Left lung (tissue), 4 donors: ENCODE measurements at regions not wholly inside any gene's neighbourhood (a gene's known extent, or its start where the extent isn't known, plus 50 kb on each side); places are given as distances from the start of the nearest gene placed in this dataset.
A peak's percentile ranks its signal among the peaks of the same experiment; 100 is the strongest.

Experiments
- ATAC-seq: fragments of 200-7000 bp; cut with Tn5 transposase; one replicate; pipeline ENCODE4 v1.9.1; 2020; ENCODE audit warnings: moderate library complexity
- DNase-seq, 4 donors: peaks; one replicate each; pipeline ENCODE4 v3.0.0-alpha.2; 2013 to 2020
- H3K27ac ChIP-seq, 2 donors: fragments of 200-600 bp; sonication (generic) in 1 of 2; one replicate each; pipeline versions ENCODE4 v1.5.0 to v1.8.0; 2020 to 2021
- H3K27me3 ChIP-seq, 2 donors: fragments of 200-600 bp; sonication (generic) in 1 of 2; one replicate each; pipeline versions ENCODE4 v1.5.0 to v1.8.0; 2020 to 2021
- H3K36me3 ChIP-seq, 2 donors: fragments of 200-600 bp; sonication (generic) in 1 of 2; one replicate each; pipeline versions ENCODE4 v1.5.0 to v1.8.0; 2020 to 2021
- H3K4me1 ChIP-seq, 2 donors: fragments of 200-600 bp; one replicate each; pipeline ENCODE4 v1.8.0; 2021
- H3K4me3 ChIP-seq, 2 donors: fragments of 200-600 bp; sonication (generic) in 1 of 2; one replicate each; pipeline versions ENCODE4 v1.5.0 to v1.8.0; 2020 to 2021; ENCODE audit warnings: mild to moderate bottlenecking in 1 of 2
- H3K9me3 ChIP-seq, 2 donors: fragments of 200-600 bp; sonication (generic) in 1 of 2; one replicate each; pipeline versions ENCODE4 v1.5.0 to v1.8.0; 2020 to 2021
- CTCF ChIP-seq, 2 donors: fragments of 200-600 bp; sonication (generic) in 1 of 2; IDR thresholded peaks; one replicate each; pipeline versions ENCODE4 v1.5.0 to v1.8.0; 2021; ENCODE audit warnings: antibody characterized with exemption in 2 of 2
- intact Hi-C, 2 donors: fragments of 100-400 bp; cut with DNase I; formaldehyde crosslinking; loops; one replicate each; pipeline versions ENCODE4 v1.11.2 to v1.14.2; 2022
- donor health status: DM: no; HTN: yes; CAD: no.
- donor health status: DM: no; HTN: no; CAD: no.

- H3K27me3 ChIP-seq, result no peaks in the 10 kb centered on the region
- no peaks in the 10 kb centered on the region for H3K4me1 ChIP-seq
- H3K36me3 ChIP-seq, result no peaks in the 10 kb centered on the region
- intact Hi-C loops, result no loop called here
- no peaks in the 10 kb centered on the region for H3K9me3 ChIP-seq
- H3K4me3 ChIP-seq, result no peak overlapping the region
- TF ChIP-seq CTCF (IDR thresholded peaks at IDR 0.05), result no peak
- ATAC-seq (no peak), DNase-seq (no peak)
- no peak overlapping the region for H3K27ac ChIP-seq
Measured at GRCh38 chr16:59181821-59182420, 447.8 kb upstream of the GOT2 start.

- H3K4me3 ChIP-seq, result no peak overlapping the region
- no peak for ATAC-seq
- no peak for TF ChIP-seq CTCF (IDR thresholded peaks at IDR 0.05)
- no peaks in the 10 kb centered on the region for H3K36me3 ChIP-seq
- DNase-seq, result no peak
- no peaks in the 10 kb centered on the region for H3K4me1 ChIP-seq
- intact Hi-C loops, result no loop called here
- H3K27ac ChIP-seq, result no peak overlapping the region
- no peaks in the 10 kb centered on the region for H3K27me3 ChIP-seq
- no peaks in the 10 kb centered on the region for H3K9me3 ChIP-seq
Measured at GRCh38 chr16:59180083-59180476, 446.0 kb upstream of the GOT2 start.

GRCh38 chr16:59179446-59180082 lies 445.4 kb upstream of the GOT2 start:
- TF ChIP-seq CTCF (IDR thresholded peaks at IDR 0.05), result no peak
- ATAC-seq (no peak), DNase-seq (no peak)
- intact Hi-C loops, result no loop called here
- Histone ChIP-seq H3K4me1 (no peaks in the 10 kb centered on the region), H3K27me3 (no peaks in the 10 kb centered on the region), H3K4me3 (no peak overlapping the region), H3K9me3 (no peaks in the 10 kb centered on the region), H3K36me3 (no peaks in the 10 kb centered on the region), H3K27ac (no peak overlapping the region)

- H3K9me3 ChIP-seq, result no peaks in the 10 kb centered on the region
- H3K4me1 ChIP-seq, result no peaks in the 10 kb centered on the region
- no peaks in the 10 kb centered on the region for H3K27me3 ChIP-seq
- H3K27ac ChIP-seq, result no peak overlapping the region
- ATAC-seq (no peak), DNase-seq (no peak)
- intact Hi-C loops, result no loop called here
- no peak overlapping the region for H3K4me3 ChIP-seq
- no peaks in the 10 kb centered on the region for H3K36me3 ChIP-seq
- no peak for TF ChIP-seq CTCF (IDR thresholded peaks at IDR 0.05)
Measured at GRCh38 chr16:59173408-59173831, 439.3 kb upstream of the GOT2 start.

- Histone ChIP-seq H3K4me3 (no peak overlapping the region), H3K27ac (no peak overlapping the region), H3K9me3 (no peaks in the 10 kb centered on the region), H3K36me3 (no peaks in the 10 kb centered on the region), H3K27me3 (no peaks in the 10 kb centered on the region), H3K4me1 (no peaks in the 10 kb centered on the region)
- ATAC-seq (no peak), DNase-seq (peak in 1 of 4 donors; percentile 3)
- no peak for TF ChIP-seq CTCF (IDR thresholded peaks at IDR 0.05)
- intact Hi-C loops, result no loop called here
Measured at GRCh38 chr16:59170099-59170712, 436.1 kb upstream of the GOT2 start.
